ENCODE measurements at regions not wholly inside any gene's neighbourhood (a gene's known extent, or its start where the extent isn't known, plus 50 kb on each side); places are given as distances from the start of the nearest gene placed in this dataset.

GRCh38 chr6:135731116-135731515 lies 120.4 kb upstream of the PDE7B start:
- no peak for TF ChIP-seq CTCF (IDR thresholded peaks at IDR 0.05)
- TF ChIP-seq POLR2A (IDR thresholded peaks at IDR 0.05) = no peak

All from right lobe of liver (tissue), 4 donors.